GM19035 (cell line): ENCODE measurements at regions not wholly inside any gene's neighbourhood (a gene's known extent, or its start where the extent isn't known, plus 50 kb on each side); places are given as distances from the start of the nearest gene placed in this dataset.

Experiments used
- ATAC-seq: cut with Tn5 transposase; IDR thresholded peaks from one replicate; pipeline ENCODE4 v1.9.1; 2021; ENCODE audit not compliant: unreplicated experiment

DNA sequence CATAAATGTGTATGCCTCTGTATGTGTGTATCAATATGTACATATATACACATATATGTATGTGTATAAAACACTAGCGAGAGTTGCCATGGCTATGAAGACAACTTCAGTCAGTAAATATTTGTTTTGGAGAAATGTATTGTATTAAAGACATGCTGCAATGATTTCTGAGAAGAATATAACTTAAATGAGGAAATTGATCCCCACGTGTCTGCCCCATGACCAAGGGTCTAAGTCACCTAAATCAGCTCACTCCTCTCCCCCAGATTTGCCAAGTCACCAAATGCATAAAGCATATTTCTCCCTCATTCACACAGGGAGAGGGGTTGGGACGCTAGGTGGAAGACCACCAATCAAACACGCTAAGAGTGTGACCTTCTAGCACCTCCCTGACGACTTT lies 58.3 kb upstream of the LYST start:
- ATAC-seq: no peak

DNA sequence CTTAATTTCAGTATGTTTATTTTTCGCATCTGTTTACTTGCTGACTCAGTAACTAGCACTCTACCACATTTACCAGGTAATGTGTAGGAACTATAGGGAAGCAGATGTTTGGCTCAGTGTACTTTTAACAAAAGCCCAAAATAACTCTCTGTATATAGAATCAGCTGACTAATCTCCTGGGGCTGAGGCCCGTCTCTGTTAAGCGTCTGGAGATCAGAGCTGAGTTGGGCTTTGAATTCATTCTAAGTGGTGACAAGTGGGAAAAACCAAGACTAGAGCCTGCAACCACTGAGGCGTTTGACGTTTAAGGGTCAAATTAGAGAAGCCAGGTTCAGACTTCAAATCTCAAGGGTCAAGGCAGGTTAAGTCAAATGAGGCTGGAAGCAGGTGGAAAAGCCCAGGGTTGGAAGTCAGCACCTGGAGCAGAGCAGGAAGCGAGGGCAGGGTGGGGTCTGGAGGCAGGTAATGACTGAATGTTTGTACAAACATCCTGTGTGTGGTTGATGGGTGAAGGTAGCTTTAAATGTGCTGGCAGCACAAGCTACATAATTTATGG lies 56.8 kb upstream of the LYST start:
- no peak for ATAC-seq

DNA sequence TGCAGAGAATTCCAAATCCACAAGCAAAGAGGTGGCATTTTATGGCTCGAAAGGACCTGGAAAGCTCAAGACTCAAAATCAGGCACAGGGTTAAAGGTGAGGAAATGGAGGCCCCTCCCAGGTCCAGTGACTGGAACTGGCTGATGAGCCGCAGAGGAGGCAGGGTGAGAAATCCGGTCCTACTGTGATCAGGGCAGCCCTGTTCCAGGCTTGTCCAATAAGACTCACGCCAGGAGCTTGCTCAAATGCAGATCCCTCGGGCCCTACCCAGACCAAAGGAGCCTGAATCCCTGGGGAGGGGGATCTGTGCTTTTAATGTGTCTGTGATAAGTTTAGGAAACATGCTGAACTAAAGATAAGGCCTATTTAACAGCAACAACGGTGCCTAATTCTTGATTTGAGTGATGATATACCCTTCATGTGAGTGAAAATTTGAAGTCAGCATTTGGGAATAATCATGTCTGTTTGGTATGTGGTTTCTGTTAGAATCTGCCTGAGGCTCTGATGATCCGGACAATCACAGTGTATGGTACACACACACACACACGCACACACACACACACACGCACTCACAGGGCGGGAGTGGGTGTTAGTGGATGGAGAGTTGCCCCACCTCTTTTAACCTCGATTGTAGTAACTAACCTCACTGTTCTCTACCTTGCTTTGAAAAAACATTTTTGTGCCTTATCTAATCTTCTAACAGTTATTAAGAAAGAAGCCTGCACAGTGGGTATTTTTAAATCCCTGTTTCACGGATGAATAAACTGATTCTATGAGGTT lies 54.1 kb upstream of the LYST start:
- no peak for ATAC-seq

DNA sequence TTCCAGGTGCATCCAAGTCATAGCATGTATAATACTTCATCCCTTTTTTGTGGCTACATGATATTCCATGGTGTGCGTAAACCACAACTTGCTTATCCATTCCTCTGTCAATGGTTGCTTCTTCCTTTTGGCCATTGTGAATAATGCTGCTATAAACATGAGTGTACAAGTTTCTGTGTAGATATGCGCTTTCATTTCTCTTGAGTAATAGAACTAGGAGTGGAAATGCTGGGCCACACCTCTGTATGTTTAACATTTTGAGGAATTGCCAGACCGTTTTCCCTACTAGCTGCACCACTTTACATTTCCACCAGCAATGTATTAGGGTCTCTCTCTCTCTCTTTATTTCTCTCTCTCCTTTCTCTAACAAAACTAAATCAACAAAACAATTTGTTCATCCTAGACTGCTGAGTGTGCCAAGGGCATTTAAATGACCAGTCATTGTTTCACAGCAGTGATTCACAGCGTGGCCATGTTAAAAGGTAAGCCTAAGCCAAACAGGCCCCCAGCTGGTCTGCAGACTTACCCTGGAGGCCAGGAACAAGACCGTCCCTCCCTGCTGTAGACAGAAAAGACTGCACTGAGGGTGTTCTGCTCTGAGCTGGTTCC lies 53.2 kb upstream of the LYST start:
- ATAC-seq: no peak

DNA sequence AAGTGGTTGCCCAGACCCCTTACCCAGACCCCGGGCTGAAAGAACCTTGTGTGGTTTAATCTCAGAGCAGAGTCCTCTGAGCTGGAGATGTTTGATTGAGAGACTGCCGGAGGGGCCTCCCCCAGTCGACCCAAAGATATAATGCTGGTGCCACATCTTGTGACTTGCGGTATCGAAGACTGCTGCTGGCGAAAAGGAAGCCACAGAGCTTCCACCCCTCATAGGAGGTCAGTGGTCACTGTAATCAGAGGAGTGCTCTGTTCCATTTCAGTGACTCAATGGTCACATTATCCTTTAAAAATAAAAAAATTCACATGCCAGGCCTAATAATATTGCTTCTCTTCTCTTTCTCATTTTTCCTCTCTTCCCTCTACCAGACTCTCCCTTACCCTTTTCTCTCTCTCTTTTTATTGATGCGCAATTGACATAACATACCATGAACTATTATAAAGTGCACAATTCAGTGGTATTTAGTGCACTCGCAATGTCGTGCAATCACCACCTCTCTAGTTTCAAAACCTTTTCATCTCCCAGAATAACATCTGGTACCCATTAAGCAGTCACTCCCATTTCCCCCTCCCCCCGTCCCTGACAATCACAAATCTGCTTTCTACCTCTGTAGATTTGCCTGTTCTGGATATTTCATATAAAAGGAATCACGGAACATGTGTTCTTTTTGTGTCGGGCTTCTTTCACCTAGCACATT lies 52.6 kb upstream of the LYST start:
- no peak for ATAC-seq

DNA sequence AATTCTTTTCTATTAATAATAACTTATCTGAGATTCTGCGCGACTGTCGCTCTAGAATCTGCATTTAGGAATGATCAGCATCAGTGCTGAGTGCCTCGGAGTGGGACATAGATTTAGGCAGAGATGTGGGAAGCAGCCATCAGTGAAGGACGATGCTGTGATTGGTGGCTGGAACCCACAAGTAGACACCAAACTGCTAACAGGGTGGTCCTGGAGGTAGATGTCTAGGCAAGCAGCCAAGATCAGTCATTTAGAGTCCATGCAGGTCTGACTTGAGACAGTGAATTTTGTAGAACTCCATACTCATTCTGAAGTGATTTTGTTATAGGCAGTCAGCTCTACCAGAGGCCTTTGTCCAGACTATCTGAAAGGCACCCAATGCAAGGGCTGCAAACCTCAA lies 51.8 kb upstream of the LYST start:
- no peak for ATAC-seq

DNA sequence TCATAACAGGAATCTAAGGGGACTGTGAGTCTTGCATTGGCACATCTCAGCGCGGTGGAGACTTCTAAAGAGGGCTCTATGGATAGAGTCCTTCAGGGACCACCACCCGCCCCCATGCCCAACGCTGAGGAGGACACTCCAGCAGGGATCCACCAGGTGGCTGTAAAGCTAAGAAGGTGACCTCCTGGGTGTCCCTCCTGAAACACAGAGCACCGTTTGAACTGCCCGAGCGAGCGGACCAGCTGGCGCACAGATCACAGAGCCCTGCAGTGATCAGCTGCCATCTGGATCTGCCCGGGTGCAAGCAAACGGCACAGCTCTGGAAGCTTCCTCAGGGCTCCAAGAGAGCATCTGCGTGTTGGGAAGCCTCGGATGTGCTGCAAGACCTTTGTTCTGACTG lies 51.3 kb upstream of the LYST start:
- no peak for ATAC-seq

DNA sequence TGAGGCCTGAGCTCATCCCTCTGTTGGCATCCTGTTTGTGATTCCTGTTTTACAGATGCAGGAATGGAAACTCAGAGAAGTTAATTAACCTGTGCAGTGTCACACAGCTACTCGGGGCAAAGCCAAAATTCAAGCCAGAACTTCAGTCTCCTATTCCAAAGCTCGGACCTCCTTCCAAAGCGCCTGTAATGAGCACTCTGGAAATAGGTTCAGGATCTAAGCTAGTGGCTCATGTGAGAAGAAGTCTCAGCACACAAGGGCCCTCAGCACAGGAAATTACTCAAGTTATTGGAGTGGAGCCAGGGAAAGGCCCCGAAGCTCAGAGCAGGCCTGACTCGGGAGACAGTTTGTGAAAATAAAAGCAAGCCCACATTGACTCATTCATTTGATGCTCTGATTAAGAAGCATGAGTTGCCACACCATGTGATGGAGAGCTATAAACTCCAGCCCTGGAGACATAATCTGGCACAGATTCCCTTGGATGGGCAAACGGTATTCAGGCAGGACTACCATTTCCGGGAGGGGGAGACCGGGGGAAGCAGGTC lies 50.6 kb upstream of the LYST start:
- peak; percentile 76 for ATAC-seq
